Liver (tissue), 8 donors: ENCODE measurements at regions not wholly inside any gene's neighbourhood (a gene's known extent, or its start where the extent isn't known, plus 50 kb on each side); places are given as distances from the start of the nearest gene placed in this dataset.

Experiments
- DNase-seq: peaks from one replicate; pipeline ENCODE4 v3.0.0-alpha.2; 2017; ENCODE audit warnings: low spot score
- H3K27ac ChIP-seq, 2 donors: one replicate each; pipeline ENCODE4 v1.7.0; 2013; ENCODE audit warnings: inconsistent platforms in 2 of 2, low read length in 2 of 2, control low read depth in 1 of 2, low read depth in 1 of 2, mild to moderate bottlenecking in 1 of 2
- H3K27me3 ChIP-seq, 4 donors: one replicate each; pipeline versions ENCODE4 v1.6.1 to v1.7.0; 2013; ENCODE audit warnings: low read length in 3 of 4, inconsistent platforms in 1 of 4, mild to moderate bottlenecking in 1 of 4, moderate library complexity in 1 of 4; ENCODE audit not compliant: control insufficient read depth in 4 of 4, insufficient read depth in 4 of 4
- H3K36me3 ChIP-seq, 4 donors: one replicate each; pipeline versions ENCODE4 v1.6.1 to v1.7.0; 2013; ENCODE audit warnings: low read length in 3 of 4, mild to moderate bottlenecking in 3 of 4, low read depth in 1 of 4, moderate library complexity in 1 of 4; ENCODE audit not compliant: control insufficient read depth in 4 of 4, insufficient read depth in 3 of 4
- H3K4me1 ChIP-seq, 4 donors: one replicate each; pipeline versions ENCODE4 v1.6.1 to v1.7.0; 2013; ENCODE audit warnings: low read length in 3 of 4, mild to moderate bottlenecking in 3 of 4, moderate library complexity in 1 of 4; ENCODE audit not compliant: control insufficient read depth in 4 of 4, insufficient read depth in 4 of 4
- H3K4me3 ChIP-seq, 3 donors: one replicate each; pipeline versions ENCODE4 v1.6.1 to v1.7.0; 2013; ENCODE audit warnings: low read length in 3 of 3, control low read depth in 1 of 3, low read depth in 1 of 3, mild to moderate bottlenecking in 1 of 3
- H3K9ac ChIP-seq, 2 donors: one replicate each; pipeline ENCODE4 v1.7.0; 2013; ENCODE audit warnings: low read length in 2 of 2, mild to moderate bottlenecking in 2 of 2, moderate library complexity in 2 of 2, control low read depth in 1 of 2, low read depth in 1 of 2
- H3K9me3 ChIP-seq, 4 donors: one replicate each; pipeline versions ENCODE4 v1.6.1 to v1.7.0; 2013; ENCODE audit warnings: low read length in 3 of 4; ENCODE audit not compliant: control insufficient read depth in 4 of 4
- FOXA1 ChIP-seq: IDR thresholded peaks from 2 replicates; pipeline ENCODE4 v1.6.1; 2016; ENCODE audit warnings: antibody characterized with exemption
- FOXA2 ChIP-seq: IDR thresholded peaks from 2 replicates; pipeline ENCODE4 v1.6.1; 2016; ENCODE audit warnings: antibody characterized with exemption
- GABPA ChIP-seq, 2 donors: IDR thresholded peaks in 1 of 2; conservative IDR thresholded peaks in 1 of 2; 2 replicates each; pipeline ENCODE4 v1.6.1; 2016; ENCODE audit warnings: antibody characterized with exemption in 2 of 2, mild to moderate bottlenecking in 1 of 2, moderate library complexity in 1 of 2
- HNF4A ChIP-seq, 2 donors: conservative IDR thresholded peaks; 2 replicates each; pipeline ENCODE4 v1.6.1; 2016; ENCODE audit warnings: antibody characterized with exemption in 2 of 2, mild to moderate bottlenecking in 2 of 2
- HNF4G ChIP-seq: IDR thresholded peaks from 2 replicates; pipeline ENCODE4 v1.6.1; 2016; ENCODE audit warnings: antibody characterized with exemption
- JUND ChIP-seq, 2 donors: IDR thresholded peaks; 2 replicates each; pipeline ENCODE4 v1.6.1; 2016; ENCODE audit warnings: antibody characterized with exemption in 2 of 2
- NR2F2 ChIP-seq: IDR thresholded peaks from 2 replicates; pipeline ENCODE4 v1.6.1; 2016; ENCODE audit warnings: antibody characterized with exemption
- RAD21 ChIP-seq, 2 donors: IDR thresholded peaks; 2 replicates each; pipeline ENCODE4 v1.6.1; 2016; ENCODE audit warnings: antibody characterized with exemption in 2 of 2, mild to moderate bottlenecking in 2 of 2
- RXRA ChIP-seq, 2 donors: IDR thresholded peaks; 2 replicates each; pipeline ENCODE4 v1.6.1; 2017 to 2018; ENCODE audit warnings: antibody characterized with exemption in 2 of 2, mild to moderate bottlenecking in 1 of 2
- SP1 ChIP-seq: IDR thresholded peaks from 2 replicates; pipeline ENCODE4 v1.6.1; 2018; ENCODE audit warnings: antibody characterized with exemption, mild to moderate bottlenecking
- TAF1 ChIP-seq: conservative IDR thresholded peaks from 2 replicates; pipeline ENCODE4 v1.6.1; 2016; ENCODE audit warnings: antibody characterized with exemption, mild to moderate bottlenecking
- YY1 ChIP-seq: IDR thresholded peaks from 2 replicates; pipeline ENCODE4 v1.6.1; 2016; ENCODE audit warnings: antibody characterized with exemption, mild to moderate bottlenecking
- WGBS: extraction: QIAGEN DNeasy Blood & Tissue Kit; methylation state at CpG from one replicate; pipeline ENCODE4 v1.1.7; 2013; 5-methylcytosine and 5-hydroxymethylcytosine counted together
- TF ChIP-seq, protein P1 (sequence below): IDR thresholded peaks from 2 replicates; pipeline ENCODE4 v1.6.1; 2016; ENCODE audit warnings: antibody characterized with exemption
- TF ChIP-seq, protein P2 (sequence below): IDR thresholded peaks from 2 replicates; pipeline ENCODE4 v1.6.1; 2016; ENCODE audit warnings: antibody characterized with exemption
- TF ChIP-seq, protein P3 (sequence below): fragments of 150-350 bp; IDR thresholded peaks from 2 replicates; pipeline ENCODE4 v1.5.1; 2017; ENCODE audit warnings: improper control_type of control experiment, low read depth, low read length; ENCODE audit not compliant: missing input control
- TF ChIP-seq, protein P4 (sequence below): IDR thresholded peaks from 2 replicates; pipeline ENCODE4 v1.6.1; 2016; ENCODE audit warnings: antibody characterized with exemption
- TF ChIP-seq, protein P5 (sequence below): IDR thresholded peaks from 2 replicates; pipeline ENCODE4 v1.6.1; 2016; ENCODE audit warnings: antibody characterized with exemption, mild to moderate bottlenecking
- donor health status: healthy.
- donor health status: healthy.
- donor health status: healthy.
- donor health status: healthy.
- donor health status: healthy.

DNA sequence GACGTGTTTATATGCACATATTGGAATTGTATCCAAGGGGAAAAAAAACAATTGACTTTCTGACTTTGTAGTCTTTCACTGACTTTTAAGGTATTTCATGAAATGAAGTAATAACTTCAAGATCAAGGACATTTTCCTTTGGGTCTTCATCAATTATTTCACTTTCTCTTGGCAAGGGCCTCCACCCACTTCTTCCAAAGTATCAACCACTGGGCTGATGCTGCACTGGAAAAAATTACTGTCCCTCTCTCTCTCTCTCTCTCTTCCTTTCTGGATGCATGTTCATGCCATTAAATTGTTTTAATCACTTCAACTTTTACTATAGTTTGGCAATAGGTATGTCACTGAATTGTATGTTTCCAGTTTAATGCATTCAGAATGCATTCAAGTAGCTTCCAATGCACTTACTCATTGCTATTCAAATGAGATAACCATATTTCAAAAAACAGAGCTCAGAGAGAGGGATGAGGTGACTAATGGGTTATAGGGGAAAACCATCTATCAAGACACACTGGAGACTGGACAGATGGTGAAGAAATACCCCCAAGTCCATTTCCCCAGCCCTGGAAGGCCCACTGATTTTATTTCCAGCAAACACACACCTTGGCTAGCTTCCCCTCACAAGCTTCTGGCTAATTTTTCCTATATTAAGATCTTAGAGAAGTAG, 585.3 kb downstream of the EBF1 start:
- H3K4me1 ChIP-seq, result no peaks in the 10 kb centered on the region
- no peaks in the 10 kb centered on the region for H3K36me3 ChIP-seq
- H3K9ac ChIP-seq, result no peak overlapping the region
- H3K4me3 ChIP-seq, result no peak overlapping the region
- no peak overlapping the region for H3K27ac ChIP-seq
- no peaks in the 10 kb centered on the region for H3K27me3 ChIP-seq
- WGBS, result 87% methylated on average over 1 of the region's 1 CpG
- DNase-seq, result no peak
- TF ChIP-seq, protein P1, sequence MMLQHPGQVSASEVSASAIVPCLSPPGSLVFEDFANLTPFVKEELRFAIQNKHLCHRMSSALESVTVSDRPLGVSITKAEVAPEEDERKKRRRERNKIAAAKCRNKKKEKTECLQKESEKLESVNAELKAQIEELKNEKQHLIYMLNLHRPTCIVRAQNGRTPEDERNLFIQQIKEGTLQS, result no peak
- TF ChIP-seq HNF4A (conservative IDR thresholded peaks at IDR 0.05), result no peak
- no peak for TF ChIP-seq YY1
- no peak for TF ChIP-seq RAD21 (IDR thresholded peaks at IDR 0.05)
- TF ChIP-seq HNF4G, result no peak
- no peak for TF ChIP-seq RXRA (IDR thresholded peaks at IDR 0.05)
- TF ChIP-seq, protein P2, sequence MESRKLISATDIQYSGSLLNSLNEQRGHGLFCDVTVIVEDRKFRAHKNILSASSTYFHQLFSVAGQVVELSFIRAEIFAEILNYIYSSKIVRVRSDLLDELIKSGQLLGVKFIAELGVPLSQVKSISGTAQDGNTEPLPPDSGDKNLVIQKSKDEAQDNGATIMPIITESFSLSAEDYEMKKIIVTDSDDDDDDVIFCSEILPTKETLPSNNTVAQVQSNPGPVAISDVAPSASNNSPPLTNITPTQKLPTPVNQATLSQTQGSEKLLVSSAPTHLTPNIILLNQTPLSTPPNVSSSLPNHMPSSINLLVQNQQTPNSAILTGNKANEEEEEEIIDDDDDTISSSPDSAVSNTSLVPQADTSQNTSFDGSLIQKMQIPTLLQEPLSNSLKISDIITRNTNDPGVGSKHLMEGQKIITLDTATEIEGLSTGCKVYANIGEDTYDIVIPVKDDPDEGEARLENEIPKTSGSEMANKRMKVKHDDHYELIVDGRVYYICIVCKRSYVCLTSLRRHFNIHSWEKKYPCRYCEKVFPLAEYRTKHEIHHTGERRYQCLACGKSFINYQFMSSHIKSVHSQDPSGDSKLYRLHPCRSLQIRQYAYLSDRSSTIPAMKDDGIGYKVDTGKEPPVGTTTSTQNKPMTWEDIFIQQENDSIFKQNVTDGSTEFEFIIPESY, result no peak
- TF ChIP-seq JUND (IDR thresholded peaks at IDR 0.05), result no peak
- TF ChIP-seq TAF1, result no peak
- no peaks in the 10 kb centered on the region for H3K9me3 ChIP-seq

DNA sequence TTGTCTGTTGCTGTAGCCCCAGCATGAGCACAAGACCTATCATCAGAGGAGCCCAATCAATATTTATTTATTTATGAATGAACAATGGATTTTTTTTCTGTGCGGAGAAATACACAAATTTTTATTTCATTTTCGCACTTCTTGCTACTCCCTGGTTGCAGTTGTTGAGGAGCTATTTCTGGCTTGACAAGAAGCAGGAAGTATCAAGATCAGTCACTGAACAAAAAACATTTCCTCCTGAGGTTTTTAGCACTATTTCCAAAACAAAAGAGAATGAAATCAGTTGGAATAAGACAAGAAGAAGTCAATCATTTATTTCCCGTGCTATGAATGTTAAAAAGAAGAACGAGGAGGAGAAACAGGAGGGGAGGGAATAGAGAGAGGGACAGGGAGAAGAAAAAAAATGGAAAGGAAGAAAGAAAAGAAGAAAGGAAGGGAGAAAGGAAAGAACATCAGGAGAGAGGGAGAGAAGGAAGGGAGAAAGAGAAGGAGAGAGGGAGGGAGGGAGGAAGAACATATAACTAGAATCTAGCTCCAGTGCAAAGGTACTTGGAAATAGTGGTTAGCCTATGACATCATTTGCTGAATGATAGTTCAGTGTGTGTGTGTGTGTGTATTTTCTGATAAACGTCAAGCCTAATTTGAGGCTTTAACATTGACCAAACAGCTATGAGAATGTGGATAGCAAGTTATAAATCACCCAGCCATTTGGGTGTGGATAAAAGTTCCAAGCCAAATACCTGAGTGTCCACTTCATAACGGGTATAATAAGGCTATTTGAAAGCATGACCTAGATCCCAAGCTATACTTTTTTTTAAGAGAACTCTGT, 586.0 kb downstream of the EBF1 start:
- DNase-seq, result no peak
- Histone ChIP-seq H3K36me3 (no peaks in the 10 kb centered on the region), H3K4me1 (no peaks in the 10 kb centered on the region), H3K27ac (no peak overlapping the region), H3K9me3 (no peaks in the 10 kb centered on the region), H3K27me3 (no peaks in the 10 kb centered on the region), H3K9ac (no peak overlapping the region), H3K4me3 (no peak overlapping the region)
- TF ChIP-seq FOXA1 (no peak), HNF4A (conservative IDR thresholded peaks at IDR 0.05) (no peak), NR2F2 (no peak), JUND (IDR thresholded peaks at IDR 0.05) (no peak), FOXA2 (no peak), YY1 (no peak), HNF4G (no peak), GABPA (IDR thresholded peaks at IDR 0.05 in 1 of 2, conservative IDR thresholded peaks at IDR 0.05 in 1 of 2) (no peak), RAD21 (IDR thresholded peaks at IDR 0.05) (no peak), TAF1 (no peak), SP1 (no peak), RXRA (IDR thresholded peaks at IDR 0.05) (no peak)
- TF ChIP-seq, protein P3, sequence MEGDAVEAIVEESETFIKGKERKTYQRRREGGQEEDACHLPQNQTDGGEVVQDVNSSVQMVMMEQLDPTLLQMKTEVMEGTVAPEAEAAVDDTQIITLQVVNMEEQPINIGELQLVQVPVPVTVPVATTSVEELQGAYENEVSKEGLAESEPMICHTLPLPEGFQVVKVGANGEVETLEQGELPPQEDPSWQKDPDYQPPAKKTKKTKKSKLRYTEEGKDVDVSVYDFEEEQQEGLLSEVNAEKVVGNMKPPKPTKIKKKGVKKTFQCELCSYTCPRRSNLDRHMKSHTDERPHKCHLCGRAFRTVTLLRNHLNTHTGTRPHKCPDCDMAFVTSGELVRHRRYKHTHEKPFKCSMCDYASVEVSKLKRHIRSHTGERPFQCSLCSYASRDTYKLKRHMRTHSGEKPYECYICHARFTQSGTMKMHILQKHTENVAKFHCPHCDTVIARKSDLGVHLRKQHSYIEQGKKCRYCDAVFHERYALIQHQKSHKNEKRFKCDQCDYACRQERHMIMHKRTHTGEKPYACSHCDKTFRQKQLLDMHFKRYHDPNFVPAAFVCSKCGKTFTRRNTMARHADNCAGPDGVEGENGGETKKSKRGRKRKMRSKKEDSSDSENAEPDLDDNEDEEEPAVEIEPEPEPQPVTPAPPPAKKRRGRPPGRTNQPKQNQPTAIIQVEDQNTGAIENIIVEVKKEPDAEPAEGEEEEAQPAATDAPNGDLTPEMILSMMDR, result no peak
- TF ChIP-seq, protein P4, sequence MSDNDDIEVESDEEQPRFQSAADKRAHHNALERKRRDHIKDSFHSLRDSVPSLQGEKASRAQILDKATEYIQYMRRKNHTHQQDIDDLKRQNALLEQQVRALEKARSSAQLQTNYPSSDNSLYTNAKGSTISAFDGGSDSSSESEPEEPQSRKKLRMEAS, result no peak
- TF ChIP-seq, protein P2, result no peak
- TF ChIP-seq, protein P5, sequence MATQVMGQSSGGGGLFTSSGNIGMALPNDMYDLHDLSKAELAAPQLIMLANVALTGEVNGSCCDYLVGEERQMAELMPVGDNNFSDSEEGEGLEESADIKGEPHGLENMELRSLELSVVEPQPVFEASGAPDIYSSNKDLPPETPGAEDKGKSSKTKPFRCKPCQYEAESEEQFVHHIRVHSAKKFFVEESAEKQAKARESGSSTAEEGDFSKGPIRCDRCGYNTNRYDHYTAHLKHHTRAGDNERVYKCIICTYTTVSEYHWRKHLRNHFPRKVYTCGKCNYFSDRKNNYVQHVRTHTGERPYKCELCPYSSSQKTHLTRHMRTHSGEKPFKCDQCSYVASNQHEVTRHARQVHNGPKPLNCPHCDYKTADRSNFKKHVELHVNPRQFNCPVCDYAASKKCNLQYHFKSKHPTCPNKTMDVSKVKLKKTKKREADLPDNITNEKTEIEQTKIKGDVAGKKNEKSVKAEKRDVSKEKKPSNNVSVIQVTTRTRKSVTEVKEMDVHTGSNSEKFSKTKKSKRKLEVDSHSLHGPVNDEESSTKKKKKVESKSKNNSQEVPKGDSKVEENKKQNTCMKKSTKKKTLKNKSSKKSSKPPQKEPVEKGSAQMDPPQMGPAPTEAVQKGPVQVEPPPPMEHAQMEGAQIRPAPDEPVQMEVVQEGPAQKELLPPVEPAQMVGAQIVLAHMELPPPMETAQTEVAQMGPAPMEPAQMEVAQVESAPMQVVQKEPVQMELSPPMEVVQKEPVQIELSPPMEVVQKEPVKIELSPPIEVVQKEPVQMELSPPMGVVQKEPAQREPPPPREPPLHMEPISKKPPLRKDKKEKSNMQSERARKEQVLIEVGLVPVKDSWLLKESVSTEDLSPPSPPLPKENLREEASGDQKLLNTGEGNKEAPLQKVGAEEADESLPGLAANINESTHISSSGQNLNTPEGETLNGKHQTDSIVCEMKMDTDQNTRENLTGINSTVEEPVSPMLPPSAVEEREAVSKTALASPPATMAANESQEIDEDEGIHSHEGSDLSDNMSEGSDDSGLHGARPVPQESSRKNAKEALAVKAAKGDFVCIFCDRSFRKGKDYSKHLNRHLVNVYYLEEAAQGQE, result no peak
- 70% methylated on average over 6 of the region's 6 CpGs for WGBS
